Stimulated activated CD8-positive, alpha-beta memory T cell treated with anti-CD3 and anti-CD28 coated beads, Interleukin-7, amount 100 ng/mL, for 48 hours (primary cell): ENCODE measurements at regions not wholly inside any gene's neighbourhood (a gene's known extent, or its start where the extent isn't known, plus 50 kb on each side); places are given as distances from the start of the nearest gene placed in this dataset.

Experiments used
- DNase-seq, 2 donors: peaks; one replicate each; pipeline ENCODE4 v3.0.0-alpha.2; 2020; ENCODE audit warnings: low read depth in 1 of 2; ENCODE audit errors: extremely low read depth in 1 of 2

- DNase-seq, result peak; percentile 35
Measured at GRCh38 chr9:79883073-79883645, 311.4 kb downstream of the TLE4 start.

- DNase-seq, result no peak
Measured at GRCh38 chr9:79880626-79881025, 308.9 kb downstream of the TLE4 start.

GRCh38 chr9:79877943-79878602 is 306.3 kb downstream of the TLE4 start:
- DNase-seq, result no peak

GRCh38 chr9:79868567-79869189 is 296.9 kb downstream of the TLE4 start:
- DNase-seq, result no peak

- DNase-seq, result no peak
Measured at GRCh38 chr9:79862921-79863890, 291.4 kb downstream of the TLE4 start.

- DNase-seq, result no peak
Measured at GRCh38 chr9:79858508-79858907, 286.7 kb downstream of the TLE4 start.

- no peak for DNase-seq
Measured at GRCh38 chr9:79857188-79857587, 285.4 kb downstream of the TLE4 start.

GRCh38 chr9:79847074-79847473 is 275.3 kb downstream of the TLE4 start:
- DNase-seq, result no peak

- DNase-seq, result no peak
Measured at GRCh38 chr9:79829566-79830302, 258.0 kb downstream of the TLE4 start.

- no peak for DNase-seq
Measured at GRCh38 chr9:79824265-79824664, 252.5 kb downstream of the TLE4 start.

- no peak for DNase-seq
Measured at GRCh38 chr9:79817438-79818004, 245.8 kb downstream of the TLE4 start.

GRCh38 chr9:79813258-79813638 is 241.5 kb downstream of the TLE4 start:
- no peak for DNase-seq

- DNase-seq, result peak in 1 of 2 donors; percentile 1
Measured at GRCh38 chr9:79812507-79813257, 240.9 kb downstream of the TLE4 start.

- no peak for DNase-seq
Measured at GRCh38 chr9:79812099-79812498, 240.3 kb downstream of the TLE4 start.

GRCh38 chr9:79809931-79810330 is 238.2 kb downstream of the TLE4 start:
- no peak for DNase-seq

- no peak for DNase-seq
Measured at GRCh38 chr9:79809316-79809876, 237.6 kb downstream of the TLE4 start.

GRCh38 chr9:79807971-79808370 is 236.2 kb downstream of the TLE4 start:
- DNase-seq, result no peak

GRCh38 chr9:79806086-79806485 is 234.3 kb downstream of the TLE4 start:
- no peak for DNase-seq

GRCh38 chr9:79801459-79801858 is 229.7 kb downstream of the TLE4 start:
- DNase-seq, result no peak
